ENCODE measurements at regions not wholly inside any gene's neighbourhood (a gene's known extent, or its start where the extent isn't known, plus 50 kb on each side); places are given as distances from the start of the nearest gene placed in this dataset.
A peak's percentile ranks its signal among the peaks of the same experiment; 100 is the strongest.

DNA sequence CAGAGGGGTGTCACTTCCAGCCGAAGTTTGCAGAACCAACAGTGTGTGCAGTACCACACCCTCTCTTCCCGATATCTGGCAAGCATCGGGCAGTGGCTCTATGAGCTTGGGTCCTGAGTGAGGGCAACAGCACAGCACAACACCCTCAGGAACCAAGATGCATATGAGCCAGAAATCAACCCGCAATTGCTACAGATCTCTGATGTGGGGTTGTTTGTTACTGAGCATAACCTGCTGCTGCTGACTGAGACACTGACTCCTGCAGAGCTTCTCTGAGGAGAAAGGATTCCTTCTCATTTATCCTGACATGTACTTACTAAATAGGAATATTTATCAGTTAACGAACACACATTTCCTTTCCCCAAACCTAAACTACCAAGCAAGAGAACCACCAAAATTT, 218.3 kb downstream of the RBFOX3 start:
- H3K9me3 ChIP-seq = peaks cover 6% of the 10 kb centered on the region; the same call in 2 of the 3 replicates
- ChIA-PET POLR2A (interaction anchor here (1.1 kb wide), 1 partner anchor 305 kb away, joined by 3 read pairs; no protein-coding TSS in a partner anchor), CTCF (interaction anchor here (0.5 to 42.8 kb wide), 101 partner anchors 3 to 406 kb away, joined by 3 to 782 read pairs (median 5); partner anchors contain the start of genes ENGASE and RBFOX3)
- TF ChIP-seq NR3C1 (IDR thresholded peaks at IDR 0.05) (no peak), HOXB13 (CRISPR knock-in tag; IDR thresholded peaks at IDR 0.05; ENCODE audit: low read depth) (no peak), CEBPB (IDR thresholded peaks at IDR 0.05) (no peak), MYC (IDR thresholded peaks at IDR 0.05; ENCODE audit: borderline replicate concordance, low read length) (no peak), NFE2L2 (conservative IDR thresholded peaks at IDR 0.05; ENCODE audit: low read length) (no peak), RFX5 (IDR thresholded peaks at IDR 0.05) (no peak), USF2 (IDR thresholded peaks at IDR 0.05) (no peak), KDM5A (IDR thresholded peaks at IDR 0.05) (no peak)
- WGBS (ENCODE audit: missing lambda C conversion rate) = 86% methylated on average over 5 of the region's 5 CpGs
- H3K4me2 ChIP-seq = no peak overlapping the region
- FAIRE-seq (no peak), DNase-seq (ENCODE audit: low read depth in 1 of 2, low spot score in 1 of 2) (no peak), ATAC-seq (no peak)
- H3K4me1 ChIP-seq = no peaks in the 10 kb centered on the region
- H3K4me3 ChIP-seq = no peak overlapping the region
- H3K27ac ChIP-seq = no peak overlapping the region

GRCh38 chr17:79391376-79392233, 219.2 kb downstream of the RBFOX3 start:
- ATAC-seq = peak; percentile 60 to 75
- H3K4me1 ChIP-seq = no peaks in the 10 kb centered on the region
- peak; percentile 70 for FAIRE-seq
- H3K9me3 ChIP-seq = peaks cover 6% of the 10 kb centered on the region; the same call in 2 of the 3 replicates
- 28% methylated on average over 31 of the region's 31 CpGs for WGBS (ENCODE audit: missing lambda C conversion rate)
- POLR2A ChIA-PET = interaction anchor here (1.5 kb wide), 1 partner anchor 9 kb away, joined by 4 read pairs; no protein-coding TSS in a partner anchor
- peak overlapping the region in 1 of 2 experiments; percentile 26; a peak in 1 of 6 replicates for H3K27ac ChIP-seq
- CTCF ChIA-PET = interaction anchor here (0.6 to 42.8 kb wide), 117 partner anchors 4 to 498 kb away, joined by 3 to 782 read pairs (median 5); partner anchors contain the start of genes ENGASE and RBFOX3
- DNase-seq (ENCODE audit: low read depth in 1 of 2, low spot score in 1 of 2) = peak; percentile 85 to 93
- no peak overlapping the region for H3K4me3 ChIP-seq
- 0 out of 3 replicates have a peak overlapping the region, but pooled peaks have one; percentile 5 for H3K4me2 ChIP-seq
- TF ChIP-seq SMC3 (IDR thresholded peaks at IDR 0.05) (peak; percentile 86), CHD4 (IDR thresholded peaks at IDR 0.05; ENCODE audit: borderline replicate concordance) (no peak), EHMT2 (IDR thresholded peaks at IDR 0.05; ENCODE audit: low read depth) (no peak), FOSL2 (IDR thresholded peaks at IDR 0.05) (no peak), FOSL2 (CRISPR knock-in tag; IDR thresholded peaks at IDR 0.05) (no peak), RCOR1 (IDR thresholded peaks at IDR 0.05; ENCODE audit: low read depth, low read length) (no peak), POLR2AphosphoS2 (conservative IDR thresholded peaks at IDR 0.05; ENCODE audit: low read length) (no peak), RFX5 (IDR thresholded peaks at IDR 0.05) (peak; percentile 5; the same call in 1 of the 2 replicates), NPAS2 (CRISPR knock-in tag; IDR thresholded peaks at IDR 0.05; ENCODE audit: borderline replicate concordance) (no peak), FOXS1 (CRISPR knock-in tag; IDR thresholded peaks at IDR 0.05) (no peak), EP300 (IDR thresholded peaks at IDR 0.05) (no peak), TP53 (CRISPR knock-in tag; IDR thresholded peaks at IDR 0.05) (no peak), CHD2 (IDR thresholded peaks at IDR 0.05; ENCODE audit: low read length, partially characterized antibody) (no peak), ESRRA (IDR thresholded peaks at IDR 0.05; ENCODE audit: borderline replicate concordance, low read length) (no peak), ZC3H11A (IDR thresholded peaks at IDR 0.05) (no peak), ELK1 (IDR thresholded peaks at IDR 0.05; ENCODE audit: low read depth, low read length) (no peak), MYC (IDR thresholded peaks at IDR 0.05; ENCODE audit: borderline replicate concordance, low read length) (no peak), USF2 (IDR thresholded peaks at IDR 0.05) (peak; percentile 42; the same call in 1 of the 2 replicates), EHF (CRISPR knock-in tag; IDR thresholded peaks at IDR 0.05) (no peak), TFCP2L1 (CRISPR knock-in tag; IDR thresholded peaks at IDR 0.05) (no peak), NR3C1 (IDR thresholded peaks at IDR 0.05) (no peak), HOXB5 (CRISPR knock-in tag; IDR thresholded peaks at IDR 0.05) (no peak), CTCF (IDR thresholded peaks at IDR 0.05) (peak; percentile 91), HOXA7 (CRISPR knock-in tag; IDR thresholded peaks at IDR 0.05) (no peak), BCL3 (IDR thresholded peaks at IDR 0.05) (no peak), NFE2L2 (conservative IDR thresholded peaks at IDR 0.05; ENCODE audit: low read length) (no peak)
- TF ChIP-seq, protein P1, sequence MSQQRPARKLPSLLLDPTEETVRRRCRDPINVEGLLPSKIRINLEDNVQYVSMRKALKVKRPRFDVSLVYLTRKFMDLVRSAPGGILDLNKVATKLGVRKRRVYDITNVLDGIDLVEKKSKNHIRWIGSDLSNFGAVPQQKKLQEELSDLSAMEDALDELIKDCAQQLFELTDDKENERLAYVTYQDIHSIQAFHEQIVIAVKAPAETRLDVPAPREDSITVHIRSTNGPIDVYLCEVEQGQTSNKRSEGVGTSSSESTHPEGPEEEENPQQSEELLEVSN (IDR thresholded peaks at IDR 0.05; ENCODE audit: borderline replicate concordance, low read depth) = no peak

Measured in A549 (cell line).